ENCODE measurements at regions not wholly inside any gene's neighbourhood (a gene's known extent, or its start where the extent isn't known, plus 50 kb on each side); places are given as distances from the start of the nearest gene placed in this dataset.

DNA sequence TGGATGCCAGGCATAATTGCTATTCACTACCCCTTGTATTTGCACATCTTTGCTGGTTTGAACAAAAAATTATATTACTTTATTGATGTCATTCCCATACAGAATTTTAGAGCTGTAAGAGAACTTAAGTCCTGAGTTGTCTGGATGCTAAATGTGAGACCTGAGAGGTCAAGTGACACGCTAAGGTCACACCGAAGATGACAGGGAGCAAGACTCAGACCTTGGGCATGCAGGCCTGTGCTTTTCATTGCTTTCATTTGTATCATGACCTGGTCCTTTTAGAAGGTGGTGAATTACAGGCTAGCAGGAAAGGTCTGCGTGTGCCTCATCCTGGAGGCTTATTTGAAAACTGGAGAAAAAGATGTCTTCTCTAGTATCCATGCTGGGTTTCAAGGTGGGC, 312.0 kb upstream of the RASGRP1 start:
- POLR2A ChIA-PET: no interaction called here
- 100% methylated on average over 3 of the region's 3 CpGs for WGBS (ENCODE audit: insufficient coverage)
- CTCF ChIA-PET: no interaction called here
- no peak for DNase-seq
- Histone ChIP-seq H3K4me1 (ENCODE audit: control extremely low read depth in 1 of 4, control insufficient read depth in 4 of 4, insufficient read depth in 4 of 4, low read length in 3 of 4) (no peaks in the 10 kb centered on the region), H3K4me3 (ENCODE audit: control insufficient read depth in 1 of 7, extremely low read depth in 1 of 7, insufficient read depth in 4 of 7, low read depth in 2 of 7, low read length in 6 of 7) (no peak overlapping the region), H3K27me3 (replicated peaks in 2 of 5; ENCODE audit: control insufficient read depth in 4 of 5, insufficient read depth in 5 of 5, low read length in 4 of 5) (no peaks in the 10 kb centered on the region), H3K9me3 (ENCODE audit: control extremely low read depth in 1 of 5, control insufficient read depth in 4 of 5, insufficient read depth in 2 of 5, low read depth in 1 of 5, low read length in 4 of 5) (peaks cover 0 to 3% (median 0%) of the 10 kb centered on the region in 5 experiments), H3K27ac (ENCODE audit: insufficient read depth in 1 of 2, low read depth in 1 of 2, low read length in 2 of 2, poor library complexity in 1 of 2, severe bottlenecking in 2 of 2) (no peak overlapping the region), H3K36me3 (ENCODE audit: control insufficient read depth in 4 of 4, insufficient read depth in 4 of 4, low read length in 3 of 4) (no peaks in the 10 kb centered on the region)

DNA sequence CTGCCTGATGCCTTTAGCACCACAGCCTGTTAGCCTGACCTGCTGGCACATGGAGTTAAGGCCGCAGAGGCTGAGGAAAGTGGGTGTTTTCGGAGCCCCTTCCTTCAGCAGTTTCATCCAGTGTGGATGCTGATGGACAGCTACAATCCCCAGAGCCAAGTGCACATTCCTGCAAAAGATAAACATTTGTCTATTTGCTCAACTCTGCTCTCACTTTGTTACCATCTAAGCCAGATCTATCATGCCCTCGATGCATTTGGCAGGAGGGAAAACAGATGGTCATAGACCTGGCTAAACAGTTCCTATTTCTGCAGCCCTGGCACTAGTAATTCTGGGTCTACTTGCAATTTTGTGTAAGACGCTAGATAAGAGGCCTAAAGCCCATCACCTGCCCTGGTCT, 312.9 kb upstream of the RASGRP1 start:
- Histone ChIP-seq H3K9me3 (ENCODE audit: control extremely low read depth in 1 of 5, control insufficient read depth in 4 of 5, insufficient read depth in 2 of 5, low read depth in 1 of 5, low read length in 4 of 5) (peaks cover 0 to 2% (median 0%) of the 10 kb centered on the region in 5 experiments), H3K4me3 (ENCODE audit: control insufficient read depth in 1 of 7, extremely low read depth in 1 of 7, insufficient read depth in 4 of 7, low read depth in 2 of 7, low read length in 6 of 7) (no peak overlapping the region), H3K27ac (ENCODE audit: insufficient read depth in 1 of 2, low read depth in 1 of 2, low read length in 2 of 2, poor library complexity in 1 of 2, severe bottlenecking in 2 of 2) (no peak overlapping the region), H3K36me3 (ENCODE audit: control insufficient read depth in 4 of 4, insufficient read depth in 4 of 4, low read length in 3 of 4) (no peaks in the 10 kb centered on the region), H3K4me1 (ENCODE audit: control extremely low read depth in 1 of 4, control insufficient read depth in 4 of 4, insufficient read depth in 4 of 4, low read length in 3 of 4) (no peaks in the 10 kb centered on the region), H3K27me3 (replicated peaks in 2 of 5; ENCODE audit: control insufficient read depth in 4 of 5, insufficient read depth in 5 of 5, low read length in 4 of 5) (no peaks in the 10 kb centered on the region)
- DNase-seq: no peak
- 97% methylated on average over 4 of the region's 4 CpGs for WGBS (ENCODE audit: insufficient coverage)
- ChIA-PET CTCF (no interaction called here), POLR2A (no interaction called here)

DNA sequence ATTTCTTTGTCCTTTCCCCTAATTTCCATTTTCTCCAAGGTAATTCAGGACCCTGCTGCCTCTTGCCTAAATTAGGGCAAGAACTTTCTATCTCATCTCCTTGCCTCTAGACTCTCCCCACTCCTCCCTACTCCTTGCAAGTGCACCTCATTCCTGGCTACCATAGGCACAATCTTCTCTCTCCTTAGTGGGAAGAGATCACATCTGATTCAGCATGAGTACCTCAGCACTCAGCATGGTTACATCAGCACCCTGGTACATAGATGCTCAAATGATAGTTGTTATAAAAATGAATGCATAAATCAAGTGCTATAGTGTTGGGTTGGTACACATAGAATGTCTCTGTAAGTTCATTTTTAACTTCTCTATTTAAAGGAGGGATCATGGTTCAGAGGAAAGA, 313.4 kb upstream of the RASGRP1 start:
- no peaks in the 10 kb centered on the region for H3K4me1 ChIP-seq (ENCODE audit: control extremely low read depth in 1 of 4, control insufficient read depth in 4 of 4, insufficient read depth in 4 of 4, low read length in 3 of 4)
- H3K9me3 ChIP-seq (ENCODE audit: control extremely low read depth in 1 of 5, control insufficient read depth in 4 of 5, insufficient read depth in 2 of 5, low read depth in 1 of 5, low read length in 4 of 5): peaks cover 0 to 2% (median 0%) of the 10 kb centered on the region in 5 experiments
- H3K27me3 ChIP-seq (replicated peaks in 2 of 5; ENCODE audit: control insufficient read depth in 4 of 5, insufficient read depth in 5 of 5, low read length in 4 of 5): no peaks in the 10 kb centered on the region
- no peak for DNase-seq
- H3K36me3 ChIP-seq (ENCODE audit: control insufficient read depth in 4 of 4, insufficient read depth in 4 of 4, low read length in 3 of 4): no peaks in the 10 kb centered on the region
- H3K27ac ChIP-seq (ENCODE audit: insufficient read depth in 1 of 2, low read depth in 1 of 2, low read length in 2 of 2, poor library complexity in 1 of 2, severe bottlenecking in 2 of 2): no peak overlapping the region
- POLR2A ChIA-PET: no interaction called here
- no peak overlapping the region for H3K4me3 ChIP-seq (ENCODE audit: control insufficient read depth in 1 of 7, extremely low read depth in 1 of 7, insufficient read depth in 4 of 7, low read depth in 2 of 7, low read length in 6 of 7)
- CTCF ChIA-PET: no interaction called here

DNA sequence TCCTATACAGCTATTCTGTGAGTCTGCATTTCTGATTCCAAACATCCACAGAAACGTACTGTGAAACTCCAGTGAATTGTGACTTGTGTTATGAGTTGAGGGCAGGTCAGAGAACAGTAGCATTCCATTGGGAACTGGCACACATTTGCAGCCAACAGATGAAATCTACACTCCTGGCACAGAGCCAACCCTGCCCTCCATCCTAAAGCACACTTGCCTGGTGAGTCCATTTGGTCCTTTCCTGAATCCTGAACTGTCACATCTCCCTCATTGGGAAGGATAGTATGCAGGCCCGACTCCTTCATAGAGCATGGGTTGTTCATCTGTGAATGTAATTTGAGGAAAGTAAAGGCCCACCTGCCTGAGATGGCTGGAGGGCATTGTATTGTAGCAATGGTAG, 314.3 kb upstream of the RASGRP1 start:
- Histone ChIP-seq H3K4me1 (ENCODE audit: control extremely low read depth in 1 of 4, control insufficient read depth in 4 of 4, insufficient read depth in 4 of 4, low read length in 3 of 4) (peaks cover 0 to 3% (median 1%) of the 10 kb centered on the region in 4 experiments), H3K4me3 (ENCODE audit: control insufficient read depth in 1 of 7, extremely low read depth in 1 of 7, insufficient read depth in 4 of 7, low read depth in 2 of 7, low read length in 6 of 7) (no peak overlapping the region), H3K27me3 (replicated peaks in 2 of 5; ENCODE audit: control insufficient read depth in 4 of 5, insufficient read depth in 5 of 5, low read length in 4 of 5) (no peaks in the 10 kb centered on the region), H3K27ac (ENCODE audit: insufficient read depth in 1 of 2, low read depth in 1 of 2, low read length in 2 of 2, poor library complexity in 1 of 2, severe bottlenecking in 2 of 2) (no peak overlapping the region), H3K9me3 (ENCODE audit: control extremely low read depth in 1 of 5, control insufficient read depth in 4 of 5, insufficient read depth in 2 of 5, low read depth in 1 of 5, low read length in 4 of 5) (peaks cover 0 to 2% (median 0%) of the 10 kb centered on the region in 5 experiments), H3K36me3 (ENCODE audit: control insufficient read depth in 4 of 4, insufficient read depth in 4 of 4, low read length in 3 of 4) (no peaks in the 10 kb centered on the region)
- DNase-seq: no peak
- no CpG with 5 or more reads among the region's 2 CpGs for WGBS (ENCODE audit: insufficient coverage)
- POLR2A ChIA-PET: interaction anchor here (0.6 kb wide), 1 partner anchor 210 kb away, joined by 3 read pairs; no protein-coding TSS in a partner anchor
- CTCF ChIA-PET: no interaction called here

DNA sequence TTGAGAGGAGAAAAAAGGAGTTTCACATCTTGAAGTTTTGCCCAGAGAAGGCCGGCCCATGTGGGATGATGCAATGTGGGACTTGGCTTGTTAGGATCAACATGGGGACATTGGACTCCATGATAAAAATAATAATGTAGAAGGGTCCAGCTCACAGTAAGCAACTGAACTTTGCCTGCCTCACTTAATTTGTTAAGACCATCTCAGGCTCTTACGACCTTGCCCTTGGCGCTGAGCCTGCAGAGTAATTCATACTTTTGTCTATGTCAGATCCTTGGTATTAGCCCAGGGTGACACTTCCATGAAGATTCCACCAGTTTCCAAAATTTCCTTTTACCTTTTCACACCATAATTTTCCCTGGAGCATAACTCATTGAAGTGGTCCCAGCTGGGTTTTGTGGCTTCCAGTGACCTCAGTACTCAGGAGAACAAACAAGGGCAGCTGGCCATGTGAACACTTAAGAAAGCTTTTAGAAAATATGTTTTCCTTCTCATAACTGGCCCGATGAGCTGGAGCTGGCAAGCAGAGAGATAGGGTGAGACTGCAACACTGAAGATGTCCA, 315.4 kb upstream of the RASGRP1 start:
- H3K27me3 ChIP-seq (replicated peaks in 2 of 5; ENCODE audit: control insufficient read depth in 4 of 5, insufficient read depth in 5 of 5, low read length in 4 of 5): no peaks in the 10 kb centered on the region
- H3K36me3 ChIP-seq (ENCODE audit: control insufficient read depth in 4 of 4, insufficient read depth in 4 of 4, low read length in 3 of 4): no peaks in the 10 kb centered on the region
- 100% methylated on average over 4 of the region's 4 CpGs for WGBS (ENCODE audit: insufficient coverage)
- ChIA-PET CTCF (no interaction called here), POLR2A (no interaction called here)
- peaks cover 2 to 14% (median 10%) of the 10 kb centered on the region in 4 experiments for H3K4me1 ChIP-seq (ENCODE audit: control extremely low read depth in 1 of 4, control insufficient read depth in 4 of 4, insufficient read depth in 4 of 4, low read length in 3 of 4)
- H3K9me3 ChIP-seq (ENCODE audit: control extremely low read depth in 1 of 5, control insufficient read depth in 4 of 5, insufficient read depth in 2 of 5, low read depth in 1 of 5, low read length in 4 of 5): peaks cover 0 to 2% (median 0%) of the 10 kb centered on the region in 5 experiments
- DNase-seq: no peak
- no peak overlapping the region for H3K27ac ChIP-seq (ENCODE audit: insufficient read depth in 1 of 2, low read depth in 1 of 2, low read length in 2 of 2, poor library complexity in 1 of 2, severe bottlenecking in 2 of 2)
- H3K4me3 ChIP-seq (ENCODE audit: control insufficient read depth in 1 of 7, extremely low read depth in 1 of 7, insufficient read depth in 4 of 7, low read depth in 2 of 7, low read length in 6 of 7): no peak overlapping the region

DNA sequence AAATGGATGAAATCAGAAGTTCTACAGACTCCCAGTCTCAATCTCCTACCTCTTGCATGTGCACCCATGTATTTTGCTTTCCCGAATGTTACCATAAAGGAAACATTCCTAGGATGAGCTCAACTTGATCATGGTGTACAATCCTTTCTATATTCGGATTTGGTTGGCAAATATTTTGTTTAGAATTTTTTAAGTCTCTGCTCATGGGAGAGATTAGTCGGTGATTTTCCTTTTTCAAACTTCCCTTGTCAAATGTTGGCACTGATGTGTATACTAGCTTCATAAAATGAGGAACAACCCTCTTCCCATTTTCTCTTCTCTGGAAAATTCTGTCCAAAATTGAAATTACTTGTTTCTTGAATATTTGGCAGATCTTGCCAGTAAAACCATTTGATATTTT, 317.6 kb upstream of the RASGRP1 start:
- H3K4me1 ChIP-seq (ENCODE audit: control extremely low read depth in 1 of 4, control insufficient read depth in 4 of 4, insufficient read depth in 4 of 4, low read length in 3 of 4): peaks cover 2 to 15% (median 10%) of the 10 kb centered on the region in 4 experiments
- CTCF ChIA-PET: no interaction called here

DNA sequence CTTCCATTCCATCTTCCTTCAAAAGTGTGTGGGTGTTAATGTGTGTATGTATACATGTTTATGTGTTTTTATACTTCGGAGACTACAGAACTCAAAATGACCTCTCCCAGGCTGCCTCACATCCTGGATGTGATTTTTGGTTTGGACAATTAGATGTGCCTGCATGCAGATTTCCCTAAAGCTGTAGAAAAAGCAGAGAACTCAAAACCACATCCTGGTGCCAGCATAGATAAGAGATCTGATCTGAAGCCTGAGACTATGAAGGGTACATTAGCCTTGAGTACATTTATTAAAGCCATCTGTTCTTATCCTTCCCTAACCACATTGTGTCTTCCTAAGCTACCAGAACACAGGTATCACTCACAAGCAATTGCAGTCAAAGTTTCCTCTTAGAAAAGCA, 319.4 kb upstream of the RASGRP1 start:
- Histone ChIP-seq H3K9me3 (ENCODE audit: control extremely low read depth in 1 of 5, control insufficient read depth in 4 of 5, insufficient read depth in 2 of 5, low read depth in 1 of 5, low read length in 4 of 5) (no peaks in the 10 kb centered on the region), H3K4me1 (ENCODE audit: control extremely low read depth in 1 of 4, control insufficient read depth in 4 of 4, insufficient read depth in 4 of 4, low read length in 3 of 4) (peaks cover 2 to 15% (median 10%) of the 10 kb centered on the region in 4 experiments), H3K36me3 (ENCODE audit: control insufficient read depth in 4 of 4, insufficient read depth in 4 of 4, low read length in 3 of 4) (no peaks in the 10 kb centered on the region), H3K27ac (ENCODE audit: insufficient read depth in 1 of 2, low read depth in 1 of 2, low read length in 2 of 2, poor library complexity in 1 of 2, severe bottlenecking in 2 of 2) (no peak overlapping the region), H3K4me3 (ENCODE audit: control insufficient read depth in 1 of 7, extremely low read depth in 1 of 7, insufficient read depth in 4 of 7, low read depth in 2 of 7, low read length in 6 of 7) (no peak overlapping the region), H3K27me3 (replicated peaks in 2 of 5; ENCODE audit: control insufficient read depth in 4 of 5, insufficient read depth in 5 of 5, low read length in 4 of 5) (no peaks in the 10 kb centered on the region)
- peak; percentile 40 to 81 (median 68) for DNase-seq
- 0% methylated on average over 1 of the region's 1 CpG for WGBS (ENCODE audit: insufficient coverage)
- ChIA-PET POLR2A (no interaction called here), CTCF (no interaction called here)

More for the DNA sequence above, 317.6 kb upstream of the RASGRP1 start:
- no peaks in the 10 kb centered on the region for H3K36me3 ChIP-seq (ENCODE audit: control insufficient read depth in 4 of 4, insufficient read depth in 4 of 4, low read length in 3 of 4)
- no peak for DNase-seq
- H3K27me3 ChIP-seq (replicated peaks in 2 of 5; ENCODE audit: control insufficient read depth in 4 of 5, insufficient read depth in 5 of 5, low read length in 4 of 5): no peaks in the 10 kb centered on the region
- H3K4me3 ChIP-seq (ENCODE audit: control insufficient read depth in 1 of 7, extremely low read depth in 1 of 7, insufficient read depth in 4 of 7, low read depth in 2 of 7, low read length in 6 of 7): no peak overlapping the region
- POLR2A ChIA-PET: no interaction called here
- WGBS (ENCODE audit: insufficient coverage): 100% methylated on average over 1 of the region's 3 CpGs
- H3K27ac ChIP-seq (ENCODE audit: insufficient read depth in 1 of 2, low read depth in 1 of 2, low read length in 2 of 2, poor library complexity in 1 of 2, severe bottlenecking in 2 of 2): no peak overlapping the region
- no peaks in the 10 kb centered on the region for H3K9me3 ChIP-seq (ENCODE audit: control extremely low read depth in 1 of 5, control insufficient read depth in 4 of 5, insufficient read depth in 2 of 5, low read depth in 1 of 5, low read length in 4 of 5)
